Right lobe of liver (tissue), 4 donors: ENCODE measurements at regions not wholly inside any gene's neighbourhood (a gene's known extent, or its start where the extent isn't known, plus 50 kb on each side); places are given as distances from the start of the nearest gene placed in this dataset.

ENCODE experiments used
- CTCF ChIP-seq, 4 donors: fragments of 200-600 bp in 3 of 4; fragments of 450-650 bp in 1 of 4; IDR thresholded peaks; one replicate each; pipeline versions ENCODE4 v1.5.1 to v1.8.0; 2016 to 2022; ENCODE audit warnings: antibody characterized with exemption in 4 of 4, mild to moderate bottlenecking in 2 of 4
- POLR2A ChIP-seq: fragments of 450-650 bp; IDR thresholded peaks from one replicate; pipeline ENCODE4 v1.6.1; 2017; ENCODE audit warnings: antibody characterized with exemption, mild to moderate bottlenecking
- donor health status: DM: no; HTN: no; CAD: no.
- donor health status: DM: no; HTN: no; CAD: no.
- donor health status: DM: no; HTN: yes; CAD: no.

GRCh38 chr10:8725343-8725742, 670.9 kb downstream of the GATA3 start:
- TF ChIP-seq CTCF (IDR thresholded peaks at IDR 0.05) (no peak), POLR2A (no peak)
